ENCODE measurements at regions not wholly inside any gene's neighbourhood (a gene's known extent, or its start where the extent isn't known, plus 50 kb on each side); places are given as distances from the start of the nearest gene placed in this dataset.
"Not testable (repeated sequence)": the region's sequence is repeated elsewhere in the genome, so short reads cannot be mapped to it uniquely, and the experiment has no call there.

DNA sequence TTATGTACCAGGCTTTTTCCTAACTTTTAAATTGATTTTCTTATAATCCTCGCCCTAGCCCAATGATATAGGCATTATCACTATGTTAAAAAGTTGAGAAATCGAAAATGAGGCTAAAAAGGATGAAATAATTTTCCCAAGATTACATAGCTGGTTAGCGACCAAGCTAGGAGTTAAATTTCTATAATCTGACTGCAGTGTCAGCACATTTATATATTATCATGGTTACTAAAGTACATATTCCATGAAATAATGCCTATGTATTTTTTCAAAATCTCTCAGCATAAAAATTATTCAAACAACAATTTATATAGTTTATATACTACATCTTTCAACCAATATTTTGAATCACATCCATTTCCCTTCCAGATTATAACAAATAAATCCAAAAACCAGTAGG is 317.3 kb upstream of the TFPI start:
- Mint-ChIP-seq H3K27me3 (no peaks in the 10 kb centered on the region), H3K27ac (no peak overlapping the region), H3K4me3 (no peak overlapping the region), H3K4me1 (no peaks in the 10 kb centered on the region), H3K36me3 (ENCODE audit: low read depth) (no peaks in the 10 kb centered on the region)
- ATAC-seq (no peak), DNase-seq (no peak)
- no peaks in the 10 kb centered on the region for H3K9me3 ChIP-seq (ENCODE audit: control insufficient read depth, low read length, poor library complexity, severe bottlenecking)

DNA sequence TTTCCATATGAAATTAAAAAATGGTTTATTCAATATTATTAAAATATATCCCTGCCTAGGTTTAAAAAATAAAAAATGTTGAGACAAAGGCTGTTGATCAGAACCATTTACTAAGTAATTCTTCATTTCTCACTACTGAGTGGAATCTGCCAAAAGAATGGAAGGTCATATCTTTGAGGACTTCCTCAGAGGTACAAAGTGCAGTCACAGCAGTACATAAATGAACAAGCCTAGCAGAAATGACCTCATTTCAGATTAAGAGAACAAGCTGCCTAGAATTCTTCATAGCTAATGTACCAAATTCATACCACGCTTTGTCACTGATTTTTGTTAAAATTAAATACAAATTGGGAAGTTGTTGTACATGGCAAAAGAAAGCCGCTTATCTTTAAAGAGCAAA is 318.9 kb upstream of the TFPI start:
- DNase-seq = no peak
- Mint-ChIP-seq H3K27ac (no peak overlapping the region), H3K4me3 (no peak overlapping the region), H3K27me3 (no peaks in the 10 kb centered on the region), H3K4me1 (no peaks in the 10 kb centered on the region), H3K36me3 (ENCODE audit: low read depth) (no peaks in the 10 kb centered on the region)
- no peaks in the 10 kb centered on the region for H3K9me3 ChIP-seq (ENCODE audit: control insufficient read depth, low read length, poor library complexity, severe bottlenecking)
- ATAC-seq = no peak

DNA sequence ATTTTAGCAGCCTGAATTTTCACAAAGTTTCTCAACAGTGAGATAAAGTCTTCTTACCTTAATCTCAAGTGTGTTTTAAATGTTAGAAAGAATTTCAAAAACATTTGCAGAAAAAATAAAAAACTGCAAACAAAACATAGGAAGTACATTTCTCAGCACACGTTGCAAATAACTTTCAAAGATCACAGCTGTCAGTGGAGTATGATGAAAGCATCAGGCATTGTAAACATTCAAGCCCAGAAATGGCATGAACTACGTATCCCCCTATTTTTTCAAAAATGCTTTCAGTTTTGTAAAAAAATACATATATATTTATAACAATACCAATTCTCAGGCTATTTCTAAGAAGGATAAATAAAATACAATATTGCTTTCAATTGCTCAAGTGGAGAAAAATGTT is 320.6 kb upstream of the TFPI start:
- Mint-ChIP-seq H3K27ac (no peak overlapping the region), H3K36me3 (ENCODE audit: low read depth) (no peaks in the 10 kb centered on the region), H3K27me3 (no peaks in the 10 kb centered on the region), H3K4me3 (no peak overlapping the region), H3K4me1 (no peaks in the 10 kb centered on the region)
- DNase-seq (no peak), ATAC-seq (no peak)
- no peaks in the 10 kb centered on the region for H3K9me3 ChIP-seq (ENCODE audit: control insufficient read depth, low read length, poor library complexity, severe bottlenecking)

DNA sequence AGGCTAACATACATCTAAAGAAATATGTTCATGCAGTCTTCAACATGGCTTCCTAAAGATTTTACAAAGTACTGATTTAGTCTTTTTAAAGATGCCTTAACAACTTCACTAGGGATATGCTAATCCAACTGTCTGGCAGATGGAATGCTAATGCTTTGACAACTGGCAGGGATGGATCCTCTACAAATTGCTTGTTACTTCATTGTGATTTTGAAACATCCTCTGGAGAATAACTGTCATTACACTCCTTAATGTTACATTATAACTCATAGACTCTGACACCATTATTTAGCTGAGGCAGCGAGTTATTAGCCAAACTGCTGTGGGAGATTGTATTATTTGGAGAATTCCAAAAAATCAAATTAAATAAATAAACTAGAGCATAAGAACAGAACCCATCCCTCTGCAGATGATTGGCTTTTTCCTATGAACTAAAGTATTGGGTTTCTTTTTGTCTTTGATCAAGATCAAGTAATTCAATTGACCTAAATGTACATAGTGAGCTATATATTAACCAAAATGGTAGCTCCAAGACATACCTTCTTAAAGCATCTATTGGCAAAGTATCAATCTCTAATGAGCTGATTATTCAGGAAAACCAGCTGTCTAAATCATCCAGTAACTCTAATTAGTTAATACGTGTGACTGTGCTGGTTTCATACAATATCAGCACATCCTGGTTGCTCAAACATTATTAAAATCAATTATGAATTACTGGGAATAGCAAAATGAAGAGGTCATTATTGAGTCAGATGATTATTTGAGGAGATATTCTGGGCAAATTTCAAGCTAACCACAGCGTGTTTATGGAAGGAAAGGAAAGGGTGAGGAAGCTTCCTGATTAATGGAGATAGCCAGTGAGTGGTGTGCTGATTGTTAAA is 321.3 kb upstream of the TFPI start:
- Mint-ChIP-seq H3K4me1 (no peaks in the 10 kb centered on the region), H3K27me3 (no peaks in the 10 kb centered on the region), H3K36me3 (ENCODE audit: low read depth) (no peaks in the 10 kb centered on the region), H3K4me3 (no peak overlapping the region), H3K27ac (no peak overlapping the region)
- no peak for ATAC-seq
- no peaks in the 10 kb centered on the region for H3K9me3 ChIP-seq (ENCODE audit: control insufficient read depth, low read length, poor library complexity, severe bottlenecking)
- DNase-seq = no peak

DNA sequence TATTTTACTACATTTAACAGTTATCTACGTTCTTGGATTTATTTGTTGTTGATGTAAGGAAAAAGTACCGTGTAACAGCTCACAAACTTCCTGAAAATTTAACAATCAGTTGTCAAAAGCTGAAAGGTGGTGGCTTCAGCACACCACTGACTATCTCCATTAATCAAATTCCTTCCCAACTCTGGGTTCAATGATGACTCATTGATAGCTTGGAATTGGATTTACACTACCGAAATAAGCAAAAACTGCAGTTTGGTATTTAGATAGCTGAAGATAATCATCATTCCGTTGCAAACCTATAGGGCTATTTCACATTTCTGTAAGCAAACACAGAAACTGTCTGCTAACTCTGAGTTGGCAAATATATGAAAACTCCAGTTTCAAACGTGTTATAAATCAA is 322.3 kb upstream of the TFPI start:
- Mint-ChIP-seq H3K36me3 (ENCODE audit: low read depth) (no peaks in the 10 kb centered on the region), H3K4me3 (no peak overlapping the region), H3K27me3 (no peaks in the 10 kb centered on the region), H3K27ac (no peak overlapping the region), H3K4me1 (no peaks in the 10 kb centered on the region)
- ATAC-seq (no peak), DNase-seq (no peak)
- no peaks in the 10 kb centered on the region for H3K9me3 ChIP-seq (ENCODE audit: control insufficient read depth, low read length, poor library complexity, severe bottlenecking)

DNA sequence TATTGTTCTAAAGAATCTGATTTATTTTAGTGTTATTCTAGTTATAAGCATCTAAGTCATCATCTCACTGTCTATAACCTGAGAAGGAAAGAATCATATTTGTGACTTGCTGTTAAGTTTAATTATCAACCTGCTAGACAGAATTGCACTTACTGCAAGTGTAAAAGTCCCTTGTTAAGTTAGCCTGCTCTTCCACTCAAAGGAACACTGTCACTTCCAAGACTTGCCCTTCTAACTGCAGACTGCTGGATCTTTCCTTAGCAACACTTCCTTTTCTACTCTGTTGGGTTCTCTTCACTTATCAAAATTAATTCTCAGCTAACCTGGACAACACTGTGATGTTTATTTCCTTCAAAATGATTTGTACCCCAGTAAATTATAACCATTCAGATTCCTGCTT is 323.2 kb upstream of the TFPI start:
- ATAC-seq = no peak
- Mint-ChIP-seq H3K27ac (no peak overlapping the region), H3K4me1 (no peaks in the 10 kb centered on the region), H3K27me3 (no peaks in the 10 kb centered on the region), H3K36me3 (ENCODE audit: low read depth) (no peaks in the 10 kb centered on the region), H3K4me3 (no peak overlapping the region)
- H3K9me3 ChIP-seq (ENCODE audit: control insufficient read depth, low read length, poor library complexity, severe bottlenecking) = no peaks in the 10 kb centered on the region
- DNase-seq = no peak

DNA sequence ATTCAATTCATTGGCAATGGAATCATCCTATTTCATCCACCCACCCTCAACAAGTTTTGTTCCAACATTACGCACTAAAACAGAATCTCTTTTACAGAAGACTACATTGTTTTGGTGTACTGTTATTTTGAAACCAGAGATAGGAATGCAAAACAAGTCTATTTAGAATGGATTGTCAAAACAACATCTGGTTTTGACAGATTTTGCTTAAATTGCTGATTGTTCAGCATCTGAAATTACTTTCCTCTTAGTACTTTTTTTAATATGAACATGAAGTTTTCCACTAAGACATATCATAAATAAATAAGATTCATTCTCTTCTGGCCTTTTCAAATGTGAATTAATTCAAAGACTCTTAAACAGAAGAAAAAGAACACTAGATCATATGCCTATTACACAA is 323.9 kb upstream of the TFPI start:
- H3K36me3 Mint-ChIP-seq (ENCODE audit: low read depth) = no peaks in the 10 kb centered on the region
- H3K27ac Mint-ChIP-seq = no peak overlapping the region
- DNase-seq = no peak
- H3K4me3 Mint-ChIP-seq = no peak overlapping the region
- no peaks in the 10 kb centered on the region for H3K27me3 Mint-ChIP-seq
- H3K4me1 Mint-ChIP-seq = no peaks in the 10 kb centered on the region
- no peaks in the 10 kb centered on the region for H3K9me3 ChIP-seq (ENCODE audit: control insufficient read depth, low read length, poor library complexity, severe bottlenecking)
- no peak for ATAC-seq

DNA sequence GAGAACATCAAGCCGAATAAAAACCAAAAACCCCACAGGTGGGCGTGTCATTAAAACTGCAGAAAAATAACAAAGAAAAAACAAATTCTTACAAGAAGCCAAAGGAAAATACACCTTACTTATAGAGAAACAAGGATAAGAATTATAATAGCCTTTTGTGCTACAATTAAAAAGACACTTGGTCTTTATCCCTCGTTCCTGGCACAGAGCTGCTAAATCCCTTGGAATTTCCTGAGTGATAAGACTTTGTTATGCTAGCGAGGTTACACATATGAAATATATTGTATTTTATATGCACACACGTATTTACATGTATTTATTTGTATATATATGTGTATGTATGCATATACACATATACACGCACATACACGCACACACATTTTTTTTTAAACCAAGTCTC is 325.3 kb upstream of the TFPI start:
- no peaks in the 10 kb centered on the region for H3K27me3 Mint-ChIP-seq
- H3K4me1 Mint-ChIP-seq = no peaks in the 10 kb centered on the region
- H3K27ac Mint-ChIP-seq = no peak overlapping the region
- H3K4me3 Mint-ChIP-seq = no peak overlapping the region
- DNase-seq = no peak
- no peaks in the 10 kb centered on the region for H3K9me3 ChIP-seq (ENCODE audit: control insufficient read depth, low read length, poor library complexity, severe bottlenecking)
- ATAC-seq = no peak
- H3K36me3 Mint-ChIP-seq (ENCODE audit: low read depth) = no peaks in the 10 kb centered on the region

DNA sequence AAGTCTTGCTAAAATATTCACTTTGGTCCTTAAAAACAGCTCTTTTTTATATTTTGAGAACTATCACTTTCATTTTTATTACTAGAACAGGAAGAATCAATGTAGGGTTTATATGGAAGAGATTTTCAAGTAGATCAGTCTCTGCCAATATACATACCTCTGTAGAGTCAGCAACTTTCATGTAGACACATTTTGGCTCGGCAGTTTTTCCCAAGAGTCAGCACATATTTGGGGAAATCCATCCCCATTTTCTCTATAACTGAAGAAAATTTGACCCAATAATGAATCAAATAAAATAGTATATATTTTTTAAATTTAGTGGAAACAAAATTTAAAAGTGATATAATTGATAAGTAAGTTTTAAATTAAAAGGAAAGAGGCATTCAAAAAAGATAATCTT is 329.8 kb upstream of the TFPI start:
- no peaks in the 10 kb centered on the region for H3K9me3 ChIP-seq (ENCODE audit: control insufficient read depth, low read length, poor library complexity, severe bottlenecking)
- no peaks in the 10 kb centered on the region for H3K27me3 Mint-ChIP-seq
- ATAC-seq (no peak), DNase-seq (no peak)
- no peaks in the 10 kb centered on the region for H3K4me1 Mint-ChIP-seq
- no peak overlapping the region for H3K27ac Mint-ChIP-seq
- no peak overlapping the region for H3K4me3 Mint-ChIP-seq
- H3K36me3 Mint-ChIP-seq (ENCODE audit: low read depth) = no peaks in the 10 kb centered on the region

DNA sequence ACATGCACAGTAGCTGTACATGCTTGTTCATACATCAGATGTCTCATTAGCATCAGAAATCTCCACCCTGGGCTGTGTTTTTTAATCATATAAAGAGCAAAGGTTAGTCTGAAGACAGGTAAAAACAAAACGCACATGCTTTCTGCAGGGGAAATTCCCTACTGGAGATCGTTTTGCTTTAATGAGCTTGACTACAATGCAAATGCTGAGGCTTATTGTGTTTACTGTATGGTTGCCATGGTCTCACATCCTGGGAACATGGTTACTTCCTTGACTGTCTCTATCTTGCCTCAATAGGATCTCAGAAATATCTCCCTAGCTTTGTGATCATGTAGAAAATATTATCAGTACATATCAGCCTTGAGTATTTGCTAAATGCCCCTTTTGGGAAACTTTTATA is 336.5 kb upstream of the TFPI start:
- Mint-ChIP-seq H3K4me1 (no peaks in the 10 kb centered on the region), H3K36me3 (ENCODE audit: low read depth) (no peaks in the 10 kb centered on the region), H3K27me3 (no peaks in the 10 kb centered on the region), H3K27ac (no peak overlapping the region), H3K4me3 (no peak overlapping the region)
- H3K9me3 ChIP-seq (ENCODE audit: control insufficient read depth, low read length, poor library complexity, severe bottlenecking) = no peaks in the 10 kb centered on the region
- ATAC-seq = no peak
- DNase-seq = no peak

DNA sequence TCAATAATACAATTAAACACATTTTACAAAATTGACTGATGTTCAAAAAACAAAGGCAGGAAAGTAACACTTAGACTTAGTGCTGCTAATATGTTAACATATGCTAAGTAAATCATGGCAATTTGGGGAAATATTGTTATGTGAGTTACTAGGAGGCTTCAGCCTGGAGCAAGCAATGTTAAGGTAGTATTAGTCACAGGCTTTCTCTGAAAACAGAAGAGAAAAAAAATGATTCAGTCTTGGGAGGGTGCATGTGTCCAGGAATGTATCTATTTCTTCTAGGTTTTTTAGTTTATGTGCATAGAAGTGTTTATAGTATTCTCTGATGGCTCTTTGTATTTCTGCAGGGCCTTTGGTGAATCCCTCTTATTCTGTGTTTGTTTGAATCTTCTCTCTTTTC is 345.8 kb upstream of the TFPI start:
- Mint-ChIP-seq H3K4me1 (no peaks in the 10 kb centered on the region), H3K27me3 (no peaks in the 10 kb centered on the region), H3K27ac (no peak overlapping the region), H3K36me3 (ENCODE audit: low read depth) (no peaks in the 10 kb centered on the region), H3K4me3 (no peak overlapping the region)
- ATAC-seq = no peak
- H3K9me3 ChIP-seq (ENCODE audit: control insufficient read depth, low read length, poor library complexity, severe bottlenecking) = no peaks in the 10 kb centered on the region
- DNase-seq = no peak

DNA sequence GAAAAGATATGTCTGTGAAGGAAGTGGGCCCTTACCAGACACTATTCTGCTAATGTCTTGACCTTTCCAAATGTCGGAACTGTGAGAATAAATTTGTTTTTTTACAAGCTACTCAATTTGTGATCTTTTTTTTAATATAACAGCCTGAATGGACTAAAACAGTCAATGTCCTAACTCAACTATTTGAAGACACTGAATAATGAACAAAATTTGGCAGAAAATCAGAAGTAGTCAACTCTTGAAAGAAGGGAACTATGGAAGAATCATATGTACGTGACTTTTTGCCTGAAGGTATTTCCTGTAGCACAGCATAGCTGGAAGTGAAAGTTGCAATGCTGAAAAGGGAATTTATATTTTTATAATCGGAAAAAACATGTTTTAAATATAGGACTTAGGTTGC is 351.8 kb upstream of the TFPI start:
- ATAC-seq = no peak
- H3K4me3 Mint-ChIP-seq = no peak overlapping the region
- no peak overlapping the region for H3K27ac Mint-ChIP-seq
- H3K36me3 Mint-ChIP-seq (ENCODE audit: low read depth) = no peaks in the 10 kb centered on the region
- no peaks in the 10 kb centered on the region for H3K27me3 Mint-ChIP-seq
- no peak for DNase-seq
- H3K4me1 Mint-ChIP-seq = no peaks in the 10 kb centered on the region
- no peaks in the 10 kb centered on the region for H3K9me3 ChIP-seq (ENCODE audit: control insufficient read depth, low read length, poor library complexity, severe bottlenecking)

DNA sequence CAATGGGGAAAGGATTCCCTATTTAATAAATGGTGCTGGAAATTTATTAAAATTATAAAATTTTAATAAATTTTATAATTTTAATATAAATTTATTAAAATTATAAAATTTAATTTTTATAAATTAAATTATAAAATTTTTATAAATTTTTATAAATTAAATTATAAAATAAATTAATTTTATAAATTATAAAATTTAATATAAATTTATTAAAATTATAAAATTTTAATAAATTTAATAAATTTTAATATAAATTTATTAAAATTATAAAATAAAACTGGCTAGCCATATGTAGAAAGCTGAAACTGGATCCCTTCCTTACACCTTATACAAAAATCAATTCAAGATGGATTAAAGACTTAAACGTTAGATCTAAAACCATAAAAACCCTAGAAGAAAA is 356.7 kb upstream of the TFPI start:
- not testable (repeated sequence) for H3K27ac Mint-ChIP-seq; H3K4me1 Mint-ChIP-seq; ATAC-seq; H3K27me3 Mint-ChIP-seq; H3K4me3 Mint-ChIP-seq; H3K9me3 ChIP-seq (ENCODE audit: control insufficient read depth, low read length, poor library complexity, severe bottlenecking); DNase-seq; H3K36me3 Mint-ChIP-seq (ENCODE audit: low read depth)

DNA sequence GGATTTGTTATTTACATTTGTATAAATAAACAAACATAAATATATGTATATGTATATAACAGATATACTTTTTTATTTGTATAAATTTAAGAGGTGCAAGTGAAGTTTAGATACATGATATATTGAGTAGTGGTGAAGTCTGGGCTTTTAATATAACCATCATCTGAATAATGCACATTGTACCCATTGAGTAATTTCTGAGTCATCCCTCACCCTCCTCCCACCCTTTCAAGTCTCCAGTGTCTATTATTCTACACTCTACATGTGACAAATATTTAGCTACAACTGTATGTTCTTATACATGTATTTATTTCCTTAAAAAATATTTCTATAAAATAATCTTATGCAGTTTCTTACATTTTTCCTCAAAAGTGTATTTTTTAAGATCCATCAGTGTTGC is 358.7 kb upstream of the TFPI start:
- no peak for ATAC-seq
- no peaks in the 10 kb centered on the region for H3K4me1 Mint-ChIP-seq
- H3K27ac Mint-ChIP-seq = no peak overlapping the region
- H3K27me3 Mint-ChIP-seq = no peaks in the 10 kb centered on the region
- H3K4me3 Mint-ChIP-seq = no peak overlapping the region
- H3K9me3 ChIP-seq (ENCODE audit: control insufficient read depth, low read length, poor library complexity, severe bottlenecking) = no peaks in the 10 kb centered on the region
- no peaks in the 10 kb centered on the region for H3K36me3 Mint-ChIP-seq (ENCODE audit: low read depth)
- DNase-seq = no peak
